WTC11 (cell line): ENCODE measurements at regions not wholly inside any gene's neighbourhood (a gene's known extent, or its start where the extent isn't known, plus 50 kb on each side); places are given as distances from the start of the nearest gene placed in this dataset.

Experiments
- ELF4 ChIP-seq: sonication (generic); formaldehyde crosslinking; IDR thresholded peaks from 2 replicates; pipeline ENCODE4 v1.8.1; 2022; ENCODE audit warnings: low read depth, mild to moderate bottlenecking, moderate library complexity, missing genetic modification reagents
- NFE2L1 ChIP-seq: sonication (generic); formaldehyde crosslinking; IDR thresholded peaks from 2 replicates; pipeline ENCODE4 v1.8.1; 2023; ENCODE audit warnings: missing genetic modification reagents
- TF ChIP-seq, protein P1 (sequence below): fragments of 200-600 bp; IDR thresholded peaks from 2 replicates; pipeline ENCODE4 v1.8.0; 2022; ENCODE audit warnings: antibody characterized with exemption
- TF ChIP-seq, protein P2 (sequence below): sonication (generic); formaldehyde crosslinking; IDR thresholded peaks from 2 replicates; pipeline ENCODE4 v1.8.0; 2023; ENCODE audit warnings: missing genetic modification reagents

DNA sequence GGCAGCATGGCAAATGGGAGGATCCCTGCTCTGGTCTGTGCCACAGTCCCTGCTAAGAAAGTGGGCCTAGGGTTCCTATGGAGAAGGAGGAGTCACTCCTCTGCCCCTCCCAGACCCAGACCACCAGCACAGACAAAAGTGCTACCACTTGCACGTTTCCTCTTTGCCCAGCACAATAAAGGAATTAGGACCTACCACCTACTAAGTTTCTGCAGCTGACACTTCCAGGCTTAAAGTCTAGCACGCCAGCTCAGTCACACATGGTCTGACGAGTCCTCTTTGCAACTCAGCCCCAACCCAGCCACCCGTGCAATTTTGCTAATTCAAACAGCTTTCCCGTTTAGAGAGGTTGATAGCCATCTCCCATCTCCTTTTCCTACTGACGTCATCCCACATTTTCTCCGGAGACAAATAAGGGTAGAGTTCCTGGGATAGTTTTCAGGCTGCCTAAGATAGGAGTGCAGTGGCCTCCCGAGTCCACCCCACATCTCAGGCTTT is 66.2 kb upstream of the PTGR2 start:
- TF ChIP-seq, protein P1, sequence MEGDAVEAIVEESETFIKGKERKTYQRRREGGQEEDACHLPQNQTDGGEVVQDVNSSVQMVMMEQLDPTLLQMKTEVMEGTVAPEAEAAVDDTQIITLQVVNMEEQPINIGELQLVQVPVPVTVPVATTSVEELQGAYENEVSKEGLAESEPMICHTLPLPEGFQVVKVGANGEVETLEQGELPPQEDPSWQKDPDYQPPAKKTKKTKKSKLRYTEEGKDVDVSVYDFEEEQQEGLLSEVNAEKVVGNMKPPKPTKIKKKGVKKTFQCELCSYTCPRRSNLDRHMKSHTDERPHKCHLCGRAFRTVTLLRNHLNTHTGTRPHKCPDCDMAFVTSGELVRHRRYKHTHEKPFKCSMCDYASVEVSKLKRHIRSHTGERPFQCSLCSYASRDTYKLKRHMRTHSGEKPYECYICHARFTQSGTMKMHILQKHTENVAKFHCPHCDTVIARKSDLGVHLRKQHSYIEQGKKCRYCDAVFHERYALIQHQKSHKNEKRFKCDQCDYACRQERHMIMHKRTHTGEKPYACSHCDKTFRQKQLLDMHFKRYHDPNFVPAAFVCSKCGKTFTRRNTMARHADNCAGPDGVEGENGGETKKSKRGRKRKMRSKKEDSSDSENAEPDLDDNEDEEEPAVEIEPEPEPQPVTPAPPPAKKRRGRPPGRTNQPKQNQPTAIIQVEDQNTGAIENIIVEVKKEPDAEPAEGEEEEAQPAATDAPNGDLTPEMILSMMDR, result no peak
- TF ChIP-seq NFE2L1 (CRISPR knock-in tag) (no peak), ELF4 (no peak)
- TF ChIP-seq, protein P2, sequence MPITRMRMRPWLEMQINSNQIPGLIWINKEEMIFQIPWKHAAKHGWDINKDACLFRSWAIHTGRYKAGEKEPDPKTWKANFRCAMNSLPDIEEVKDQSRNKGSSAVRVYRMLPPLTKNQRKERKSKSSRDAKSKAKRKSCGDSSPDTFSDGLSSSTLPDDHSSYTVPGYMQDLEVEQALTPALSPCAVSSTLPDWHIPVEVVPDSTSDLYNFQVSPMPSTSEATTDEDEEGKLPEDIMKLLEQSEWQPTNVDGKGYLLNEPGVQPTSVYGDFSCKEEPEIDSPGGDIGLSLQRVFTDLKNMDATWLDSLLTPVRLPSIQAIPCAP (CRISPR knock-in tag), result no peak
